ENCODE measurements at regions not wholly inside any gene's neighbourhood (a gene's known extent, or its start where the extent isn't known, plus 50 kb on each side); places are given as distances from the start of the nearest gene placed in this dataset.

GRCh38 chr4:156193800-156194199 is 240.1 kb upstream of the CTSO start:
- TF ChIP-seq CTCF (conservative IDR thresholded peaks at IDR 0.05 in 1 of 2, IDR thresholded peaks at IDR 0.05 in 1 of 2; ENCODE audit: extremely low read depth in 1 of 2, insufficient read depth in 1 of 2, low read depth in 1 of 2, low read length in 2 of 2) (no peak), EZH2 (IDR thresholded peaks at IDR 0.05; ENCODE audit: borderline replicate concordance, low read length) (no peak)

All from mammary epithelial cell (primary cell).